ENCODE measurements at regions not wholly inside any gene's neighbourhood (a gene's known extent, or its start where the extent isn't known, plus 50 kb on each side); places are given as distances from the start of the nearest gene placed in this dataset.
"Not testable (repeated sequence)": the region's sequence is repeated elsewhere in the genome, so short reads cannot be mapped to it uniquely, and the experiment has no call there.

DNA sequence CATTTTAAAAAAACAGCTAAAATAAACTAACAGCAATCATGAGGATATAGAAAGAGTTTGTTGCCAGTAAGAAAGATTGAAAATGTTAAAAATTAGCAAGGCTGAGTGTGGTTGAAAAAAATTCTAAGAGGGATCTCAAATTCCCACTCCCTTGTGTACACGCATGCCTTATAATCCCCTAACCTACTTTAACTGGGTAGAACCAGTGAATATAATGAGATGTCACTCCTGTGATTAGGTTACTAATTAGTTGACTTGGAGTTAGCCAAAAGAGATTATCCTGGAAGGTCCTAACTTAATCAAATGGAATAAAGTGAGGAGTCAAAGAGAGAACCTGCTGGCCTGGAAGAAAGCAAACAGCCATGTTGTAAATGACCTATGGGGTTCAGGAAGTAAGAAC, 286.0 kb upstream of the TGFBR2 start:
- Histone ChIP-seq H3K27ac (no peak overlapping the region), H3K36me3 (no peaks in the 10 kb centered on the region), H3K27me3 (replicated peaks) (no peaks in the 10 kb centered on the region), H3K4me1 (replicated peaks) (no peaks in the 10 kb centered on the region; the same call in 1 of the 2 replicates), H3K9me3 (replicated peaks) (no peaks in the 10 kb centered on the region), H3K4me3 (no peak overlapping the region)
- no peak for DNase-seq (ENCODE audit: low read depth in 1 of 2, low spot score in 2 of 2)

DNA sequence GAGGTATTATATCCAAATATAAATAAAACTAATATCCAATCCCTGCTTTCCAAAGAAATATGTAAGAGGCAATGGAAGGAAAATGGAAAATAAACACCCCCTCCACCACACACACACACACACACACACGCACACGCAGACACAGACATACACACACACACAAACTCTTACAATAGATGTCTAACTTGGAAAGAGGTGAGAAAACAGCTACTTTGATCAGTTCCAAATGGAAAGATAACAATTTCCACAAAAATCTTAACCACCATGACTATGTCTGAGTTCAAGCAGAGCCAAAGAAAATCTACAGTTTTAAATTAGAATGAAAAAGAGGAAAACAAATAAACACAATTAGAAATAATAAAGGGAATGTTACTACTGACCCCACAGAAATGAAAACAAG, 285.3 kb upstream of the TGFBR2 start:
- DNase-seq (ENCODE audit: low read depth in 1 of 2, low spot score in 2 of 2), result no peak
- Histone ChIP-seq H3K27me3 (replicated peaks) (no peaks in the 10 kb centered on the region), H3K27ac (no peak overlapping the region), H3K9me3 (replicated peaks) (no peaks in the 10 kb centered on the region), H3K4me1 (replicated peaks) (no peaks in the 10 kb centered on the region), H3K4me3 (no peak overlapping the region), H3K36me3 (no peaks in the 10 kb centered on the region)

- not testable (repeated sequence) for H3K4me3 ChIP-seq; H3K36me3 ChIP-seq; DNase-seq (ENCODE audit: low read depth in 1 of 2, low spot score in 2 of 2); H3K27me3 ChIP-seq (replicated peaks); H3K27ac ChIP-seq; H3K9me3 ChIP-seq (replicated peaks); H3K4me1 ChIP-seq (replicated peaks)
Observed at GRCh38 chr3:30323649-30324048, 282.8 kb upstream of the TGFBR2 start.

- H3K27ac ChIP-seq, result no peak overlapping the region
- H3K9me3 ChIP-seq (replicated peaks), result no peaks in the 10 kb centered on the region
- no peaks in the 10 kb centered on the region for H3K36me3 ChIP-seq
- no peak overlapping the region for H3K4me3 ChIP-seq
- H3K4me1 ChIP-seq (replicated peaks), result no peaks in the 10 kb centered on the region
- DNase-seq (ENCODE audit: low read depth in 1 of 2, low spot score in 2 of 2), result no peak
- no peaks in the 10 kb centered on the region for H3K27me3 ChIP-seq (replicated peaks)
Observed at GRCh38 chr3:30324587-30324986, 281.8 kb upstream of the TGFBR2 start.

DNA sequence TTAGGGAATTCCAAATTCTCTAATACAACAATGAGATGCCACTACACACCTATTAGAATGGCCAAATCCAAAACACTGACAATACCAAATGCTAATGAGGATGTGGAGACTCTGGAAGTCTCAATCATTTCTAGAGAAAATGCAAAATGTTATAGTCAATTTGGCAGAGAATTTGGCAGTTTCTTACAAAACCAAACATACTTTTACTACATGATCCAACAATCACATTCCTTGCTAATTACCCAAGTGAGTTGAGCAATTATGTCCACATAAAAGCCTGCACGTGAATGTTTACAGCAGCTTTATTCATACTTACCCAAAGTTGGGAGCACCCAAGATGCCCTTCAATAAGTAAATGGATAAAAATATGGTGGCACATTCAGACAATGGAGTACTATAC, 278.4 kb upstream of the TGFBR2 start:
- H3K27ac ChIP-seq; DNase-seq (ENCODE audit: low read depth in 1 of 2, low spot score in 2 of 2); H3K36me3 ChIP-seq; H3K9me3 ChIP-seq (replicated peaks); H3K4me3 ChIP-seq; H3K27me3 ChIP-seq (replicated peaks); H3K4me1 ChIP-seq (replicated peaks): not testable (repeated sequence)

- H3K27ac ChIP-seq; H3K9me3 ChIP-seq (replicated peaks); H3K4me3 ChIP-seq; H3K27me3 ChIP-seq (replicated peaks); H3K4me1 ChIP-seq (replicated peaks); DNase-seq (ENCODE audit: low read depth in 1 of 2, low spot score in 2 of 2); H3K36me3 ChIP-seq: not testable (repeated sequence)
Observed at GRCh38 chr3:30328935-30329334, 277.5 kb upstream of the TGFBR2 start.

DNA sequence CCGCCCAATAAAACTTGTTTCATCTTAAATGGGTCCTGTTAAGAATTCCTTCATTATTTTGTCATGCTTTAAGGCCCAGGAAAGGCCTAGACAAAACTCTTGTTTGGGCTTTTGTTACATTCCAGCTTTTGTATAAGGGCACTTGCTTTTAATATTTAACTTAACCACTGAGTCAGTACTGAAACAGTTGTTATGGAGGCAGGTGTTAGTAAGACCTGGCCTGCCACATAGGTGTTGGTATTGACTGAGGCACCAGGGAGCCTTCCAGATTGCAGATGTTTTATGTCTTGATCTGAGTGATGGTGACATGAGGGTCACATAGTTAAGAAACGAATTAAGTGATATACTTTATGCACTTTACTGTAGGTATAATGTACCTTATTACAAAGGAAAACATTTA, 274.9 kb upstream of the TGFBR2 start:
- H3K4me3 ChIP-seq, result no peak overlapping the region
- DNase-seq (ENCODE audit: low read depth in 1 of 2, low spot score in 2 of 2), result no peak
- H3K36me3 ChIP-seq, result no peaks in the 10 kb centered on the region
- no peak overlapping the region for H3K27ac ChIP-seq
- H3K9me3 ChIP-seq (replicated peaks), result no peaks in the 10 kb centered on the region
- peaks cover 4% of the 10 kb centered on the region for H3K4me1 ChIP-seq (replicated peaks)
- no peaks in the 10 kb centered on the region for H3K27me3 ChIP-seq (replicated peaks)

DNA sequence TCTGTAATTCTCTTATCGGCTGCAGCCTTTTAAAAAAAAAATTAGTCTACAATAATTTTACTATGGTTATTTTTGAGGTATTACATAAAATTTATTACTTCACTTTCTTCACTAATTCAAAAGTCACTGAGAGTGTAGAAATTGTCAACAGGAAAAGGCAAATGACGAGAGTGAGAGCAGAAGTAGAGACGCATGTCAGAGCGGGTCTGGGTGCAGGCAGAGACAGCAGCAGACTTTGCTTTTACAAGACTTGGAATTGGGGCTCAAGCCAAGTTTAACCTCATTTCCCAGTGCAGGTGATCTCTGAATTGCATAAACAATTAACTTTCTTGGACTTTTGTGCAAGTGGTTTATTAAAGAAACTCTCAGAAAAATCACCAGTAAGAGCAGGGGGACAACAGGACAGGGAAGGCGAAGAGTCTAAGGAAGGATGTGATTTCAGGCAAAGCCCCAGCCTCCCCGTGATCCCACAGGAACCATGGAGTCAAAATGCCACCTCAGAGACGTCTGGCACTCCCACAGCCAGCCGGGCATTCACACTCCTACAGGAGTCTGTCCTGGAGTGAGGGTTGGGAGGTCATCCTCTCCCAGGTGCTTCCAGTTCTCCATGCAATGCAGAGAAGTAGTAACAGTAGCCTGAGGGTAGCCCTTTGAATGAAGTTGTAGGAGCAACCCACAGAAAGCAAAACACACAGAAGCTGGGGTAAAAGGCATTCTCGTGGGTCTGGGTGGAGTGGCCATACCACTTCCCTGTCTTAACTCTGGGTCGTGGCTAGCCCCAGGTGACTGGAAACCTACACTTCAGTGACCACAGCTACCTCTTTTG, 274.0 kb upstream of the TGFBR2 start:
- no peak overlapping the region for H3K27ac ChIP-seq
- H3K9me3 ChIP-seq (replicated peaks), result no peaks in the 10 kb centered on the region
- H3K4me1 ChIP-seq (replicated peaks), result peaks cover 4% of the 10 kb centered on the region
- H3K27me3 ChIP-seq (replicated peaks), result no peaks in the 10 kb centered on the region
- H3K4me3 ChIP-seq, result no peak overlapping the region
- H3K36me3 ChIP-seq, result no peaks in the 10 kb centered on the region
- DNase-seq (ENCODE audit: low read depth in 1 of 2, low spot score in 2 of 2), result no peak

DNA sequence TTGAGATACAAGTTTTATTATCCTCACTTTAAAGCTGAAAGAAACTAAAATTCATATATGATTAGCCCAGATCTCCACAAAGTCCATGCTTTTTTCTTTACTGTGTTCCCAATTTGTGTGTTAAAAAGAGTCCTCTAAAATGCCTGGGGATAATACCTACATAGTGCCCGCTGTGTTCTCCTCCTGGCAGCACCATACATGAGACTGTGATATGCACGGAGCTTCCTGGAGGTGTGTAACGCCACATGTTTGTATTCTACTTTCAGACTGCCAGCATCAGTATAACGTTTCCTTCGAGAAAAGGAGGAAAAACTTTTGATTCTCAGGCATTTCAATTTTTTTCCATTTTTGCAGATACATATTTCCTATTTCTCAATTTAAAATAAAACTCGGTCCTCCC, 273.3 kb upstream of the TGFBR2 start:
- H3K9me3 ChIP-seq (replicated peaks), result no peaks in the 10 kb centered on the region
- H3K4me3 ChIP-seq, result no peak overlapping the region
- no peak for DNase-seq (ENCODE audit: low read depth in 1 of 2, low spot score in 2 of 2)
- no peaks in the 10 kb centered on the region for H3K27me3 ChIP-seq (replicated peaks)
- H3K36me3 ChIP-seq, result no peaks in the 10 kb centered on the region
- H3K4me1 ChIP-seq (replicated peaks), result peaks cover 4% of the 10 kb centered on the region
- H3K27ac ChIP-seq, result no peak overlapping the region

- H3K36me3 ChIP-seq, result no peaks in the 10 kb centered on the region
- DNase-seq (ENCODE audit: low read depth in 1 of 2, low spot score in 2 of 2), result no peak
- H3K27me3 ChIP-seq (replicated peaks), result no peaks in the 10 kb centered on the region
- no peak overlapping the region for H3K27ac ChIP-seq
- no peak overlapping the region for H3K4me3 ChIP-seq
- peaks cover 4% of the 10 kb centered on the region for H3K4me1 ChIP-seq (replicated peaks)
- H3K9me3 ChIP-seq (replicated peaks), result no peaks in the 10 kb centered on the region
Observed at GRCh38 chr3:30333903-30334302, 272.5 kb upstream of the TGFBR2 start.

- no peaks in the 10 kb centered on the region for H3K36me3 ChIP-seq
- H3K4me1 ChIP-seq (replicated peaks), result peaks cover 38% of the 10 kb centered on the region
- H3K4me3 ChIP-seq, result no peak overlapping the region
- H3K27me3 ChIP-seq (replicated peaks), result no peaks in the 10 kb centered on the region
- no peaks in the 10 kb centered on the region for H3K9me3 ChIP-seq (replicated peaks)
- DNase-seq (ENCODE audit: low read depth in 1 of 2, low spot score in 2 of 2), result no peak
- H3K27ac ChIP-seq, result no peak overlapping the region
Observed at GRCh38 chr3:30340500-30340899, 265.9 kb upstream of the TGFBR2 start.

DNA sequence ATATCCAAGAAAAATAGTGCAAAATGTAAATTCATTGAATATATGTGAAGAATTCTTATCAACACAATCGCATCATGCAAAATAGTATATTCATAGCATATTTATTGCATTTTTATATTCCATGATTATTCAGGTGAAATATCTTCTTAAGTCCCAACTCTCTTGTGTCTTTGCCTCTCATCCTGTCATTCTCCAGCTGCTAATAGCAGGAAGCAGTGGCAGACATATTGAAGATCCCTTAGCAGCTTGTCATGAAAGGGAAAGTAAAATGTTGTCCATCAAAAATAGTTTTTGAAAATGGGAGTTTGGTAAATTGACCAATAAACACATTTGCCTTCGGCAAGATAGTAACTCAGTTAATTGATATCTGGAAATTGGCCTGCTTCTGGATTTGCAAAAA, 265.3 kb upstream of the TGFBR2 start:
- no peak overlapping the region for H3K4me3 ChIP-seq
- no peaks in the 10 kb centered on the region for H3K9me3 ChIP-seq (replicated peaks)
- H3K4me1 ChIP-seq (replicated peaks), result peaks cover 44% of the 10 kb centered on the region
- H3K27ac ChIP-seq, result peak overlapping the region; percentile 67; the same call in 1 of the 2 replicates
- H3K27me3 ChIP-seq (replicated peaks), result no peaks in the 10 kb centered on the region
- no peaks in the 10 kb centered on the region for H3K36me3 ChIP-seq
- DNase-seq (ENCODE audit: low read depth in 1 of 2, low spot score in 2 of 2), result no peak

GRCh38 chr3:30341851-30342250, 264.6 kb upstream of the TGFBR2 start:
- peak overlapping the region; percentile 67 for H3K27ac ChIP-seq
- H3K9me3 ChIP-seq (replicated peaks), result no peaks in the 10 kb centered on the region
- H3K36me3 ChIP-seq, result no peaks in the 10 kb centered on the region
- H3K4me1 ChIP-seq (replicated peaks), result peaks cover 52% of the 10 kb centered on the region
- no peak overlapping the region for H3K4me3 ChIP-seq
- no peaks in the 10 kb centered on the region for H3K27me3 ChIP-seq (replicated peaks)
- DNase-seq (ENCODE audit: low read depth in 1 of 2, low spot score in 2 of 2), result no peak

GRCh38 chr3:30342318-30343060, 263.9 kb upstream of the TGFBR2 start:
- DNase-seq (ENCODE audit: low read depth in 1 of 2, low spot score in 2 of 2), result peak; percentile 64 to 76
- peak overlapping the region; percentile 67 for H3K27ac ChIP-seq
- no peaks in the 10 kb centered on the region for H3K9me3 ChIP-seq (replicated peaks)
- H3K36me3 ChIP-seq, result no peaks in the 10 kb centered on the region
- H3K27me3 ChIP-seq (replicated peaks), result no peaks in the 10 kb centered on the region
- H3K4me3 ChIP-seq, result no peak overlapping the region
- H3K4me1 ChIP-seq (replicated peaks), result peaks cover 58% of the 10 kb centered on the region
